ENCODE measurements at regions not wholly inside any gene's neighbourhood (a gene's known extent, or its start where the extent isn't known, plus 50 kb on each side); places are given as distances from the start of the nearest gene placed in this dataset.

DNA sequence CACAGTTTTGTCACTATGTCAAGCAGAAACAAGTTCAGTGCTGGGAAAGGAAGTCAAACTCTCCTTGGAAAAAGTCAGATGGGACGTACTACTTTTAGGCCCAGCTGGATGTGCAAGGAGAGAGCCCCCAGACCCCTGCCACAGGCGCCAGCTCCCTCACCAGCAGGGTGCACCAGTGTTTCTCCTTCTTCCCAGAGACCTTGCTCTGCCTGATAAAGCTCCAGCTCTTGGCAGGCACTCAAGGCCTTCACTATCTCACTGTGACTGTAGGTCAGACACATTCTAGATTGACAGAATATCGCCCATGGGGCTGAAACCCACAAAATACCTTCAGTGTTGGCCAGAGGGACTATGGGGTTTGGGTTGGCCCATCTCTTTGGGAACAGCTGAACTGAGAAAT is 54.8 kb upstream of the CHRNB4 start:
- ChIA-PET POLR2A (no interaction called here), CTCF (interaction anchor here (0.5 kb wide), 1 partner anchor 38 kb away, joined by 3 read pairs; no protein-coding TSS in a partner anchor)
- H3K4me1 ChIP-seq (ENCODE audit: insufficient read depth, low read length), result no peaks in the 10 kb centered on the region
- no peak overlapping the region for H3K4me3 Mint-ChIP-seq
- TF ChIP-seq, protein P1, sequence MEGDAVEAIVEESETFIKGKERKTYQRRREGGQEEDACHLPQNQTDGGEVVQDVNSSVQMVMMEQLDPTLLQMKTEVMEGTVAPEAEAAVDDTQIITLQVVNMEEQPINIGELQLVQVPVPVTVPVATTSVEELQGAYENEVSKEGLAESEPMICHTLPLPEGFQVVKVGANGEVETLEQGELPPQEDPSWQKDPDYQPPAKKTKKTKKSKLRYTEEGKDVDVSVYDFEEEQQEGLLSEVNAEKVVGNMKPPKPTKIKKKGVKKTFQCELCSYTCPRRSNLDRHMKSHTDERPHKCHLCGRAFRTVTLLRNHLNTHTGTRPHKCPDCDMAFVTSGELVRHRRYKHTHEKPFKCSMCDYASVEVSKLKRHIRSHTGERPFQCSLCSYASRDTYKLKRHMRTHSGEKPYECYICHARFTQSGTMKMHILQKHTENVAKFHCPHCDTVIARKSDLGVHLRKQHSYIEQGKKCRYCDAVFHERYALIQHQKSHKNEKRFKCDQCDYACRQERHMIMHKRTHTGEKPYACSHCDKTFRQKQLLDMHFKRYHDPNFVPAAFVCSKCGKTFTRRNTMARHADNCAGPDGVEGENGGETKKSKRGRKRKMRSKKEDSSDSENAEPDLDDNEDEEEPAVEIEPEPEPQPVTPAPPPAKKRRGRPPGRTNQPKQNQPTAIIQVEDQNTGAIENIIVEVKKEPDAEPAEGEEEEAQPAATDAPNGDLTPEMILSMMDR (IDR thresholded peaks at IDR 0.05), result no peak
- no peaks in the 10 kb centered on the region for H3K27me3 ChIP-seq (ENCODE audit: control insufficient read depth in 1 of 2, insufficient read depth in 2 of 2, low read length in 2 of 2)
- intact Hi-C loops (cut with DNase I, micrococcal nuclease), result no loop called here
- peaks cover 7% of the 10 kb centered on the region for H3K27me3 Mint-ChIP-seq
- DNase-seq (no peak), ATAC-seq (ENCODE audit: poor library complexity) (no peak)
- H3K4me1 Mint-ChIP-seq (ENCODE audit: low read depth), result no peaks in the 10 kb centered on the region
- no peak overlapping the region for H3K4me3 ChIP-seq (ENCODE audit: low read length)
- no peak overlapping the region for H3K27ac Mint-ChIP-seq
- H3K36me3 ChIP-seq (ENCODE audit: insufficient read depth, low read length), result no peaks in the 10 kb centered on the region
- no peaks in the 10 kb centered on the region for H3K36me3 Mint-ChIP-seq (ENCODE audit: low read depth)
- no peaks in the 10 kb centered on the region for H3K9me3 ChIP-seq (ENCODE audit: control insufficient read depth in 1 of 2, insufficient read depth in 1 of 2, low read length in 2 of 2)
- no peaks in the 10 kb centered on the region for H3K9me3 Mint-ChIP-seq
- H3K27ac ChIP-seq (ENCODE audit: low read depth in 1 of 2, low read length in 2 of 2), result no peak overlapping the region

DNA sequence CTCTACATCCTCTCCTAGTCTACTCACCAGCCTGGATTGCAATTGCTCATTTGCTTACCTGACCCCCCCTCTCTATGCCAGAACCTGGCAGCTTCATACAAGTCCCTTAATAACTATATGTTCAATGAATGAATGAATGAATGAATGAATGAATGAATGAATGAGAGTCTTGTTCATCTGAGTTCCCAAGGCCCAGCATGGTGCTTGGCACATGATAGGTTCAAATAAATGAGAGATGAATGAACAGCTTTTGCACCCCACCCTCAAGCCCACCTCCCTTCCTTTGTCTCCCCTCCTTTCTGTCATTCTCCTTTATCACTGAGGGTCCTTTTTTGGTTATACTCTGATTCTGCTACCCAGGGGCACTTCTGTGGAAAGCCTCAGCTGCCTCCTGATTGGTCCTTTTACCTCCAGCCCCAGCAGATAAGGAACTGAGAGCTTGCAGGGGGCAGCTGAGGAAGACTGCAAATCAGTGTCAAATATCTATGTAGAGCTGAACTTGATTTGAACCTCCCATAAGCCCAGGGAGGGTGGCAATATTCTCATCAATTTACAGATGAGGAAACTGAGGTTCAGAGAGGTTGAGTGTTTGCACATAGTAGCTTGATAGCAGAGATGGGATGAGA is 54.1 kb upstream of the CHRNB4 start:
- H3K4me1 ChIP-seq (ENCODE audit: insufficient read depth, low read length), result no peaks in the 10 kb centered on the region
- no peak overlapping the region for H3K4me3 ChIP-seq (ENCODE audit: low read length)
- TF ChIP-seq, protein P1 (IDR thresholded peaks at IDR 0.05), result no peak
- H3K36me3 ChIP-seq (ENCODE audit: insufficient read depth, low read length), result no peaks in the 10 kb centered on the region
- no peaks in the 10 kb centered on the region for H3K9me3 Mint-ChIP-seq
- H3K27ac Mint-ChIP-seq, result no peak overlapping the region
- no peak for ATAC-seq (ENCODE audit: poor library complexity)
- peaks cover 5% of the 10 kb centered on the region for H3K27me3 Mint-ChIP-seq
- ChIA-PET POLR2A (no interaction called here), CTCF (interaction anchor here (0.5 kb wide), 1 partner anchor 38 kb away, joined by 3 read pairs; no protein-coding TSS in a partner anchor)
- H3K36me3 Mint-ChIP-seq (ENCODE audit: low read depth), result no peaks in the 10 kb centered on the region
- no peaks in the 10 kb centered on the region for H3K27me3 ChIP-seq (ENCODE audit: control insufficient read depth in 1 of 2, insufficient read depth in 2 of 2, low read length in 2 of 2)
- no peak overlapping the region for H3K4me3 Mint-ChIP-seq
- H3K27ac ChIP-seq (ENCODE audit: low read depth in 1 of 2, low read length in 2 of 2), result no peak overlapping the region
- intact Hi-C loops (cut with DNase I, micrococcal nuclease), result no loop called here
- no peaks in the 10 kb centered on the region for H3K9me3 ChIP-seq (ENCODE audit: control insufficient read depth in 1 of 2, insufficient read depth in 1 of 2, low read length in 2 of 2)
- H3K4me1 Mint-ChIP-seq (ENCODE audit: low read depth), result no peaks in the 10 kb centered on the region
- DNase-seq, result no peak

DNA sequence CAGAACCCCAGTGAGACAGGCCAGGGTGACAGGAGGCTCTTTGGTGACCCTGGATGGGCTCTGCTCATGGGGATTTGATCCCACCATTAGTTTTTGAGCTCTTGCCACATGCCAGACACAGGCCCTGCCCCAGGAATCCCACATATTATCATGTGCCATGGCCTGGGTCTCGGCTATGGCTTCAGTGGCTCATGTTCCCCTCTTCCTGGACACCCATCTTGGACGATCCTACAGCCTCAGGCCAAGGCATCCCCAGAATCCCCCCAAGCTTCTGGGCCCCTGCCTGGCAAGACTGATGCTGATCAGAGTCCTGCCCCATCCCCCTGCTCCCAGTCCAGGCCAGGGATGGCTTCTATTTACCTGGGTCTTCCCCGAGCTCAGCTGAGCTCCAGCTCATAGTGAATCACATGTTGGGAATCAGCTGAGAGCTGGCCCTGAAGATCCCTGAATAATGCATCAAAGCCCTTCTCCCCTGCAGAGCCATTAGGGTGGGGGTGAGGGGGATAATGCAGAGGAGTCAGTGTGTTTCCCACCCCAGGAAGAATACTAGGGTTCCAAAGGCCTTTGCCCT is 50.9 kb upstream of the CHRNB4 start:
- Histone ChIP-seq H3K4me3 (ENCODE audit: low read length) (no peak overlapping the region), H3K36me3 (ENCODE audit: insufficient read depth, low read length) (no peaks in the 10 kb centered on the region), H3K9me3 (ENCODE audit: control insufficient read depth in 1 of 2, insufficient read depth in 1 of 2, low read length in 2 of 2) (no peaks in the 10 kb centered on the region), H3K27ac (ENCODE audit: low read depth in 1 of 2, low read length in 2 of 2) (no peak overlapping the region), H3K4me1 (ENCODE audit: insufficient read depth, low read length) (no peaks in the 10 kb centered on the region), H3K27me3 (ENCODE audit: control insufficient read depth in 1 of 2, insufficient read depth in 2 of 2, low read length in 2 of 2) (no peaks in the 10 kb centered on the region)
- no peaks in the 10 kb centered on the region for H3K36me3 Mint-ChIP-seq (ENCODE audit: low read depth)
- no peak for DNase-seq
- TF ChIP-seq, protein P1 (IDR thresholded peaks at IDR 0.05), result no peak
- H3K27me3 Mint-ChIP-seq, result no peaks in the 10 kb centered on the region
- no peak overlapping the region for H3K4me3 Mint-ChIP-seq
- H3K4me1 Mint-ChIP-seq (ENCODE audit: low read depth), result no peaks in the 10 kb centered on the region
- ChIA-PET CTCF (no interaction called here), POLR2A (no interaction called here)
- no peaks in the 10 kb centered on the region for H3K9me3 Mint-ChIP-seq
- ATAC-seq (ENCODE audit: poor library complexity), result no peak
- intact Hi-C loops (cut with DNase I, micrococcal nuclease), result no loop called here
- no peak overlapping the region for H3K27ac Mint-ChIP-seq
